Naive thymus-derived CD4-positive, alpha-beta T cell (primary cell): ENCODE measurements at regions not wholly inside any gene's neighbourhood (a gene's known extent, or its start where the extent isn't known, plus 50 kb on each side); places are given as distances from the start of the nearest gene placed in this dataset.

ENCODE experiments used
- ATAC-seq: fragments of 150-1000 bp; cut with Tn5 transposase; 2 replicates; pipeline ENCODE4 v1.10.0; 2021; ENCODE audit warnings: mild to moderate bottlenecking, moderate library complexity
- CTCF ChIA-PET: fragments of 350-600 bp; sonication (Branson Sonifier 250); formaldehyde crosslinking; loops from one replicate; lab custom pipeline; 2021; ENCODE audit warnings: antibody characterized with exemption; lab: Charles Lee
- POLR2A ChIA-PET: fragments of 350-600 bp; sonication (Branson Sonifier 250); formaldehyde crosslinking; loops from one replicate; lab custom pipeline; 2021; ENCODE audit warnings: antibody characterized with exemption, inconsistent platforms; lab: Charles Lee
- DNase-seq, 9 donors: peaks; one replicate each; pipeline versions ENCODE4 v3.0.0 to v3.0.0-alpha.2; 2020 to 2022; ENCODE audit warnings: mixed read lengths in 1 of 9
- H3K27ac ChIP-seq: one replicate; pipeline ENCODE4 v1.7.0; 2013; ENCODE audit warnings: mild to moderate bottlenecking, low read depth, low read length, moderate library complexity
- H3K27me3 ChIP-seq, 2 donors: one replicate each; pipeline ENCODE4 v1.7.0; 2013; ENCODE audit warnings: low read length in 2 of 2, mild to moderate bottlenecking in 2 of 2, moderate library complexity in 2 of 2; ENCODE audit not compliant: control insufficient read depth in 2 of 2, insufficient read depth in 2 of 2
- H3K36me3 ChIP-seq, 3 experiments: 1 replicate in 2 of 3; 2 replicates in 1 of 3; pipeline ENCODE4 v1.7.0; 2013; ENCODE audit warnings: low read length in 3 of 3, mild to moderate bottlenecking in 3 of 3, moderate library complexity in 1 of 3; ENCODE audit not compliant: insufficient read depth in 3 of 3, control insufficient read depth in 2 of 3
- H3K4me1 ChIP-seq, 2 donors: one replicate each; pipeline ENCODE4 v1.7.0; 2013; ENCODE audit warnings: low read length in 2 of 2, mild to moderate bottlenecking in 2 of 2, moderate library complexity in 1 of 2; ENCODE audit not compliant: control insufficient read depth in 2 of 2, insufficient read depth in 2 of 2
- H3K4me3 ChIP-seq: 2 replicates; pipeline ENCODE4 v1.7.0; 2013; ENCODE audit warnings: mild to moderate bottlenecking, low read length
- H3K9me3 ChIP-seq, 3 experiments: 1 replicate in 2 of 3; 2 replicates in 1 of 3; pipeline ENCODE4 v1.7.0; 2013; ENCODE audit warnings: low read length in 3 of 3; ENCODE audit not compliant: control insufficient read depth in 2 of 3
- H3K27ac Mint-ChIP-seq, 9 donors: one replicate each; pipeline ENCODE4 v1.8.0; 2020 to 2022; ENCODE audit warnings: mixed read lengths in 9 of 9, mild to moderate bottlenecking in 8 of 9, moderate library complexity in 5 of 9, inconsistent platforms in 2 of 9
- H3K27me3 Mint-ChIP-seq, 5 donors: one replicate each; pipeline ENCODE4 v1.8.0; 2021 to 2022; ENCODE audit warnings: mixed read lengths in 5 of 5, mild to moderate bottlenecking in 1 of 5
- H3K36me3 Mint-ChIP-seq, 5 donors: one replicate each; pipeline ENCODE4 v1.8.0; 2020 to 2022; ENCODE audit warnings: mixed read lengths in 5 of 5, mild to moderate bottlenecking in 3 of 5, inconsistent platforms in 1 of 5
- H3K4me1 Mint-ChIP-seq, 7 donors: one replicate each; pipeline ENCODE4 v1.8.0; 2020 to 2022; ENCODE audit warnings: mixed read lengths in 7 of 7, mild to moderate bottlenecking in 3 of 7, inconsistent platforms in 1 of 7
- H3K4me3 Mint-ChIP-seq, 10 donors: one replicate each; pipeline ENCODE4 v1.8.0; 2020 to 2022; ENCODE audit warnings: mild to moderate bottlenecking in 10 of 10, mixed read lengths in 10 of 10, moderate library complexity in 6 of 10, inconsistent platforms in 2 of 10
- H3K9me3 Mint-ChIP-seq, 11 donors: one replicate each; pipeline ENCODE4 v1.8.0; 2020 to 2022; ENCODE audit warnings: mixed read lengths in 11 of 11, mild to moderate bottlenecking in 4 of 11, inconsistent platforms in 1 of 11, moderate library complexity in 1 of 11
- intact Hi-C, 2 donors: fragments of 100-400 bp; cut with micrococcal nuclease; formaldehyde crosslinking; loops; one replicate each; pipeline ENCODE4 v1.15.1; 2023

DNA sequence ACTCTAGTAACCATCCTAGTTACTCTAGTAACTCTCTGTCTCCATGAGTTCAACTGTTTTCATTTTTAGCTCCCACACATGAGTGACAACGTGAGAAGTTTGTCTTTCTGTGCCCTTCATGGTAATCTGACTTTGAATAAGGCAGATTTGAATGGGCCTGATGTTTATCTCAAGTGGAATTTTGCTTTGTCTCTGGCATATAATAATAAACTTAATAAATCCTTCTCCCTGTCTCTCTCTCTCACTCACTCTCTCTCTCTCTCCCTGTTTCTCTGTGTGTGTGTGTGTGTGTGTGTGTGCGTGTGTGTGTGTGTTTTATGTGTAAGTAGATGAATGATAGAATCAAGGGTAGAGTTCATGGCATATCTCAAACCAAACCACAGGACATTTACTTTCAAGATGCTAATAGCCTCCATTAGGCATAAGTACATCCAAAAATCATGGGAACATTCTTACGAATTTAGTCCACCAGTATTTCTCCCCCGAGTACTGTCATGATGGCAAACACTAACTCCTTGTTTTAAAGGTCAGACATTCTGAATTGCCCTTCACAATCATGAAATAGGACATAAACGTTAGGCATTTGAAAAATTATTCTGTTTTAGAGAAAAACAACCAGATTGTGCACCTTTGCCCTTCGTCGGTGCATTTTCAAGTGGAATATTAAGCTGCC is 193.1 kb downstream of the SPATA18 start:
- Mint-ChIP-seq H3K4me1 (no peaks in the 10 kb centered on the region), H3K9me3 (peaks cover 2 to 15% (median 9%) of the 10 kb centered on the region in 11 donors), H3K27me3 (peaks cover 0 to 9% (median 4%) of the 10 kb centered on the region in 5 donors), H3K36me3 (peaks cover 0 to 5% (median 0%) of the 10 kb centered on the region in 5 donors), H3K4me3 (no peak overlapping the region), H3K27ac (no peak overlapping the region)
- ChIA-PET CTCF (no interaction called here), POLR2A (no interaction called here)
- intact Hi-C loops = no loop called here
- Histone ChIP-seq H3K4me1 (no peaks in the 10 kb centered on the region), H3K36me3 (no peaks in the 10 kb centered on the region), H3K9me3 (peaks cover 0 to 7% (median 0%) of the 10 kb centered on the region in 3 experiments), H3K27me3 (no peaks in the 10 kb centered on the region), H3K27ac (no peak overlapping the region), H3K4me3 (no peak overlapping the region)
- ATAC-seq = no peak
- no peak for DNase-seq

DNA sequence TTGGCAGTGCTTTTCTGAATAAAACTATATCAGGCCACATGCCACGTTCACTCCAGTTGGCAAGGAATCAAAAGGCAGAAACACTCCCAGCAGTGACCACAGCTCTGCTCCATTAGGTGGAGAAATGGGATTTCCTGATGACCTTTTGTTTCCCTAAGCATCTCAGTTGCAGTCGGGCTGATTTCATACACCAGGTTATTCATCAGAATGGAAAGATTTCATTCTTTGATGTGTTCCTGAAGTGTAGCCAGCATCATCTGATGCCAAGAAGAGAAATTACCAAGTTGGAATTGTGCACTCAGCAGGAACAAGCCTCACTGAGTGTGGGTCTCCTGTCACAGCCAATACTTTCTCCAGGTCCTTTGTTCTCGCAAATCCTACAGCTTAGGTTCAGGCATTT is 193.7 kb downstream of the SPATA18 start:
- Mint-ChIP-seq H3K4me1 (no peaks in the 10 kb centered on the region), H3K9me3 (peaks cover 2 to 16% (median 9%) of the 10 kb centered on the region in 11 donors), H3K4me3 (no peak overlapping the region), H3K27ac (no peak overlapping the region), H3K36me3 (peaks cover 0 to 5% (median 0%) of the 10 kb centered on the region in 5 donors), H3K27me3 (peaks cover 0 to 8% (median 4%) of the 10 kb centered on the region in 5 donors)
- Histone ChIP-seq H3K27me3 (no peaks in the 10 kb centered on the region), H3K9me3 (peaks cover 0 to 7% (median 0%) of the 10 kb centered on the region in 3 experiments), H3K4me3 (no peak overlapping the region), H3K27ac (no peak overlapping the region), H3K36me3 (no peaks in the 10 kb centered on the region), H3K4me1 (no peaks in the 10 kb centered on the region)
- CTCF ChIA-PET = no interaction called here
- no peak for ATAC-seq
- POLR2A ChIA-PET = no interaction called here
- intact Hi-C loops = no loop called here
- DNase-seq = no peak

DNA sequence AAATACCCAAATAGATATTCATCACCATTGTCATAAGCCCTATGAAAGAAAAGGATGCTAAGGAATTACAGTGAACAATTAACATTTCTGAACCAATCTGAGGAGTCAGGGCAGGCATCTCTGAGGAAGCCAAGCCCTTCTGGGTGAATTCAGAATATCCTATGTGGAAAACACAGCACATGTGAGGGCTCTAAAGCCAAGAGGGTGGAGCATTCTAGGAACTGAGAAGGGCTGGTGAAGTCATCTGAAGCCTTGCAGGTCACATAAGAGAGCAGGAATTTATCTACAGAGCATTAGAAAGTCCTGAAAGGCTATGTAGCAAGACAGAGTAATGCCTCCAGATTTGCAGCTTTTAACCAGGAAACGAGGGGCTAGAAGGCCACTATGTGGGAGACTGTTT is 195.7 kb downstream of the SPATA18 start:
- H3K9me3 ChIP-seq = peaks cover 0 to 2% (median 0%) of the 10 kb centered on the region in 3 experiments
- ChIA-PET CTCF (no interaction called here), POLR2A (no interaction called here)
- H3K27me3 ChIP-seq = no peaks in the 10 kb centered on the region
- DNase-seq = no peak
- Mint-ChIP-seq H3K4me3 (no peak overlapping the region), H3K36me3 (no peaks in the 10 kb centered on the region), H3K27ac (no peak overlapping the region), H3K4me1 (no peaks in the 10 kb centered on the region), H3K27me3 (peaks cover 0 to 3% (median 0%) of the 10 kb centered on the region in 5 donors), H3K9me3 (peaks cover 0 to 10% (median 5%) of the 10 kb centered on the region in 11 donors)
- intact Hi-C loops = no loop called here
- ATAC-seq = no peak
- H3K36me3 ChIP-seq = no peaks in the 10 kb centered on the region
- H3K4me3 ChIP-seq = no peak overlapping the region
- H3K4me1 ChIP-seq = no peaks in the 10 kb centered on the region
- H3K27ac ChIP-seq = no peak overlapping the region

DNA sequence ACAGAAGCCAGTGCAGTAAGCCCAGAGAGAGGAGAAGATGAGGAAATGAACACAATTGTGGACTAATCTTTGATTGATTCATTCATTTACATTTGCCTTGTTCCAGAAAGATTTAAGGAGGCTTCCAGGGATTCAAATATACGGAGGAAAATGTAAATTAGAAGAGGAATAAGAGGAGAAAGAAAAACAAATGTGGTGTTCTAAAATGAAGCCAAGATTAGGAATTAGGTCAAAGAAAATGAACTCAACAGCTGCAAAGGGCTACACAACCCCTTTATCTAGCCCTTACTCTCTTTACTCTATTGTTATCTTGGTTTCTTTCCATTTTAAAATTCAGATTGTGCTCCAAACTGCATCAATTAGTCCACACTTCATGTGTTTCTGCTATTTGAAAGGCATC is 196.8 kb downstream of the SPATA18 start:
- H3K27me3 Mint-ChIP-seq = peaks cover 0 to 3% (median 0%) of the 10 kb centered on the region in 5 donors
- no peak overlapping the region for H3K27ac Mint-ChIP-seq
- no peak overlapping the region for H3K27ac ChIP-seq
- H3K27me3 ChIP-seq = no peaks in the 10 kb centered on the region
- no peaks in the 10 kb centered on the region for H3K36me3 ChIP-seq
- H3K9me3 ChIP-seq = peaks cover 0 to 9% (median 0%) of the 10 kb centered on the region in 3 experiments
- no peak for ATAC-seq
- H3K4me1 Mint-ChIP-seq = no peaks in the 10 kb centered on the region
- no peak for DNase-seq
- H3K36me3 Mint-ChIP-seq = no peaks in the 10 kb centered on the region
- intact Hi-C loops = no loop called here
- H3K4me1 ChIP-seq = no peaks in the 10 kb centered on the region
- CTCF ChIA-PET = no interaction called here
- H3K9me3 Mint-ChIP-seq = peaks cover 0 to 14% (median 8%) of the 10 kb centered on the region in 11 donors
- H3K4me3 ChIP-seq = no peak overlapping the region
- POLR2A ChIA-PET = no interaction called here
- no peak overlapping the region for H3K4me3 Mint-ChIP-seq

DNA sequence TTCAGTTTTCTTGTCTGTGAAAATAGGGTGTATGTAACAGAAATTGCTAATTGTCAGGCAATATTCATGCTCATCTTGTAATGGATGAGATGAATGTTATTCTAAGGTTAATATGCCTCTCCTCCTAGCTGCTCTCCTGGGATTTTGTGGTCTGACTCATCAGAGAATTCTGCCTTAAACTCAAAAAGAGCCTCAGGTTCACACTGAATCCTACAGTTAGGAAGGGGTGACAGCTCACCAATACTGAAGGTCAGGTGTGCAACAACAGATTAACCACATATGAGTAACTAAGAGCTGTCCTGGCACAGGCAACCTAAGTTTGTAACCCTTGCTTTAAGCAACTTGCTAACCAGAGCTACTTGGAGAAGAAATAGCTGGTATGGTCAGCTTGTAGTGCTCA is 197.7 kb downstream of the SPATA18 start:
- no peaks in the 10 kb centered on the region for H3K36me3 ChIP-seq
- no peak for DNase-seq
- no peak for ATAC-seq
- no peak overlapping the region for H3K4me3 Mint-ChIP-seq
- CTCF ChIA-PET = no interaction called here
- no peaks in the 10 kb centered on the region for H3K27me3 ChIP-seq
- no peaks in the 10 kb centered on the region for H3K4me1 ChIP-seq
- no peaks in the 10 kb centered on the region for H3K4me1 Mint-ChIP-seq
- H3K4me3 ChIP-seq = no peak overlapping the region
- POLR2A ChIA-PET = no interaction called here
- peaks cover 0 to 9% (median 0%) of the 10 kb centered on the region in 3 experiments for H3K9me3 ChIP-seq
- H3K27ac ChIP-seq = no peak overlapping the region
- intact Hi-C loops = no loop called here
- no peak overlapping the region for H3K27ac Mint-ChIP-seq
- peaks cover 0 to 3% (median 0%) of the 10 kb centered on the region in 5 donors for H3K27me3 Mint-ChIP-seq
- peaks cover 2 to 14% (median 9%) of the 10 kb centered on the region in 11 donors for H3K9me3 Mint-ChIP-seq
- H3K36me3 Mint-ChIP-seq = no peaks in the 10 kb centered on the region

DNA sequence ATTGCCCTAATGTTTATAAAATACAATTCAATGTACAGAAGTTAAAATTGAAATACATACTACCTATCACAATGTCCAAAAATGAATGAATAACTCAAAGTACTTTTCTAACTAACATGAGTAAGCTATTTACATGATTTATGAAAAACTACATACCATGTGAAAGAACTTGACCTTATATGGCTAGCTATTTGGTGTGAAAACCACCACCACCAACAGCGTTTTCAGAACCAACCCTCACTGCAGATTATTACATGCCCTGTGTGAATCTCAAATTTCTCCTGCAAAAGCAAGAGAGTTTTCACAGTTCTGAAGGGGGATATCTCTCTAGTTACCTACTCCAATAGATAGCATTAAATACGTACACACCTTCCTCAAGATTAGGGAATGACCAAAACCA is 198.5 kb downstream of the SPATA18 start:
- ATAC-seq (no peak), DNase-seq (no peak)
- Histone ChIP-seq H3K36me3 (no peaks in the 10 kb centered on the region), H3K9me3 (peaks cover 0 to 9% (median 0%) of the 10 kb centered on the region in 3 experiments), H3K27ac (no peak overlapping the region), H3K4me3 (no peak overlapping the region), H3K4me1 (no peaks in the 10 kb centered on the region), H3K27me3 (no peaks in the 10 kb centered on the region)
- ChIA-PET POLR2A (no interaction called here), CTCF (no interaction called here)
- Mint-ChIP-seq H3K4me1 (no peaks in the 10 kb centered on the region), H3K27me3 (peaks cover 0 to 3% (median 0%) of the 10 kb centered on the region in 5 donors), H3K27ac (no peak overlapping the region), H3K36me3 (no peaks in the 10 kb centered on the region), H3K4me3 (no peak overlapping the region), H3K9me3 (peaks cover 3 to 14% (median 8%) of the 10 kb centered on the region in 11 donors)
- intact Hi-C loops = no loop called here

DNA sequence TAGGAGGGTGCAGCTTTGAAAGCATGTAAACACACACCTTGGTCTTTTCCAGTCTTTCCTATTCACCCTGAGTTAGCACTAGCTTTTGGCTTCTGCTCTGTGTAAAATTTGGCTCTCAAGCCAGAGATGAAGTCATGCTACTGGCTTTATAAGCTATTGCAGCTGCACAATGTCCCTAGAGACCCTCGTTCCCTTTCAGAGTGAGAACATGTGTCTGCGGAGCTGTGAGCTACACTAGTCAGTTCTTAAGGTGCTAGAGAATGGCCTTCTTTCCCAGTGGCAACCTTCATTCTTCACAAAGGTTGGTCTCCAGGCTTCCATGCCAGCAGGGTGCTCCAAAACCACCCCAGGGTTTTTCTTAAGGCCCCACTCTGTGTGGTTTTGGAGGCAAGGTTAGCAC is 199.1 kb downstream of the SPATA18 start:
- ChIA-PET CTCF (no interaction called here), POLR2A (no interaction called here)
- H3K4me3 Mint-ChIP-seq = no peak overlapping the region
- H3K27me3 ChIP-seq = no peaks in the 10 kb centered on the region
- no peaks in the 10 kb centered on the region for H3K4me1 ChIP-seq
- H3K27ac ChIP-seq = no peak overlapping the region
- intact Hi-C loops = no loop called here
- H3K4me1 Mint-ChIP-seq = no peaks in the 10 kb centered on the region
- peaks cover 1 to 14% (median 8%) of the 10 kb centered on the region in 11 donors for H3K9me3 Mint-ChIP-seq
- H3K27ac Mint-ChIP-seq = no peak overlapping the region
- H3K36me3 ChIP-seq = no peaks in the 10 kb centered on the region
- no peak for ATAC-seq
- no peak overlapping the region for H3K4me3 ChIP-seq
- peaks cover 0 to 3% (median 0%) of the 10 kb centered on the region in 5 donors for H3K27me3 Mint-ChIP-seq
- no peak for DNase-seq
- peaks cover 0 to 9% (median 0%) of the 10 kb centered on the region in 3 experiments for H3K9me3 ChIP-seq
- H3K36me3 Mint-ChIP-seq = no peaks in the 10 kb centered on the region
